Mucosa of descending colon (tissue), 3 donors: ENCODE measurements at regions not wholly inside any gene's neighbourhood (a gene's known extent, or its start where the extent isn't known, plus 50 kb on each side); places are given as distances from the start of the nearest gene placed in this dataset.
A peak's percentile ranks its signal among the peaks of the same experiment; 100 is the strongest.

Experiments used
- ATAC-seq: fragments of 200-7000 bp; cut with Tn5 transposase; one replicate; pipeline ENCODE4 v1.9.1; 2020; ENCODE audit warnings: mild to moderate bottlenecking, moderate library complexity
- DNase-seq, 3 donors: peaks; one replicate each; pipeline ENCODE4 v3.0.0-alpha.2; 2020
- H3K36me3 ChIP-seq: fragments of 200-600 bp; one replicate; pipeline ENCODE4 v1.8.0; 2021; ENCODE audit warnings: low read depth, mild to moderate bottlenecking
- H3K4me1 ChIP-seq: fragments of 200-600 bp; one replicate; pipeline ENCODE4 v1.8.0; 2021; ENCODE audit warnings: low read depth, mild to moderate bottlenecking
- H3K4me3 ChIP-seq: fragments of 200-600 bp; one replicate; pipeline ENCODE4 v1.8.0; 2021; ENCODE audit warnings: mild to moderate bottlenecking
- H3K9me3 ChIP-seq: fragments of 200-600 bp; one replicate; pipeline ENCODE4 v1.8.0; 2021; ENCODE audit warnings: mild to moderate bottlenecking
- intact Hi-C, 2 donors: fragments of 100-400 bp; cut with DNase I in 1 of 2; cut with micrococcal nuclease in 1 of 2; formaldehyde crosslinking; loops; one replicate each; pipeline versions ENCODE4 v1.11.0 to v1.11.1; 2022; cut with DNase I, micrococcal nuclease
- TF ChIP-seq, protein P1 (sequence below): fragments of 200-600 bp; IDR thresholded peaks from one replicate; pipeline ENCODE4 v1.8.0; 2022; ENCODE audit warnings: antibody characterized with exemption, mild to moderate bottlenecking
- donor health status: DM: no; HTN: no; CAD: no; lungs with moderate emphysema.
- donor health status: DM: no; HTN: no; CAD: no.
- donor health status: DM: no; HTN: yes; CAD: no.

DNA sequence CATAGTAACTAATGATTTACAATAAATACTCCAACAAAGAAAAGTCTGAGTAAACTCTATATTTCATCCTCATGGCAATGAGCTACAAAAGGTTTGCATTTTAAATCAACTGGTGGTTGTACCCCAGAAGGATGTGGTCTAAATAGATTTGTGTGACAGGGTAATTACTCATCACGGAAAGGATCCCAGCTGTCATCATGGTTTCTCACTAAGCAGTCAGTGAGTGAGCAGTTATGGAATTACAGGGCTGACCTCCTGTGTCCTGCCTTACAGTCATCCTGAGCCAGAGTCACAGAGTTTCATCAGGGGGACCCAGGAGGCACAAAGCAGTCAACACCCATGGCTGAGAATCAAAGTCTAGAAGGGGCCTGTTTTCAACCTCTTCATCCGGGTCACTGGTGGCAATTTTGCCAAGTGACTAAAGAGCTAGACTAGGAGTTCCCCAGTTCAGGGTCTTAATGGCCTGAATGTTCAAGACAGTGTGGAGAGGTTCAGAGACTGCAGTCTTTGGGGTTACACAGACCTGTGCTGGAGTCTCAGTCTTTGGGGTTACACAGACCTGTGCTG lies 210.7 kb upstream of the SLC24A2 start:
- H3K4me1 ChIP-seq = no peaks in the 10 kb centered on the region
- ATAC-seq (peak; percentile 43), DNase-seq (no peak)
- TF ChIP-seq, protein P1, sequence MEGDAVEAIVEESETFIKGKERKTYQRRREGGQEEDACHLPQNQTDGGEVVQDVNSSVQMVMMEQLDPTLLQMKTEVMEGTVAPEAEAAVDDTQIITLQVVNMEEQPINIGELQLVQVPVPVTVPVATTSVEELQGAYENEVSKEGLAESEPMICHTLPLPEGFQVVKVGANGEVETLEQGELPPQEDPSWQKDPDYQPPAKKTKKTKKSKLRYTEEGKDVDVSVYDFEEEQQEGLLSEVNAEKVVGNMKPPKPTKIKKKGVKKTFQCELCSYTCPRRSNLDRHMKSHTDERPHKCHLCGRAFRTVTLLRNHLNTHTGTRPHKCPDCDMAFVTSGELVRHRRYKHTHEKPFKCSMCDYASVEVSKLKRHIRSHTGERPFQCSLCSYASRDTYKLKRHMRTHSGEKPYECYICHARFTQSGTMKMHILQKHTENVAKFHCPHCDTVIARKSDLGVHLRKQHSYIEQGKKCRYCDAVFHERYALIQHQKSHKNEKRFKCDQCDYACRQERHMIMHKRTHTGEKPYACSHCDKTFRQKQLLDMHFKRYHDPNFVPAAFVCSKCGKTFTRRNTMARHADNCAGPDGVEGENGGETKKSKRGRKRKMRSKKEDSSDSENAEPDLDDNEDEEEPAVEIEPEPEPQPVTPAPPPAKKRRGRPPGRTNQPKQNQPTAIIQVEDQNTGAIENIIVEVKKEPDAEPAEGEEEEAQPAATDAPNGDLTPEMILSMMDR = no peak
- no peaks in the 10 kb centered on the region for H3K9me3 ChIP-seq
- intact Hi-C loops = no loop called here
- no peaks in the 10 kb centered on the region for H3K36me3 ChIP-seq
- no peak overlapping the region for H3K4me3 ChIP-seq

DNA sequence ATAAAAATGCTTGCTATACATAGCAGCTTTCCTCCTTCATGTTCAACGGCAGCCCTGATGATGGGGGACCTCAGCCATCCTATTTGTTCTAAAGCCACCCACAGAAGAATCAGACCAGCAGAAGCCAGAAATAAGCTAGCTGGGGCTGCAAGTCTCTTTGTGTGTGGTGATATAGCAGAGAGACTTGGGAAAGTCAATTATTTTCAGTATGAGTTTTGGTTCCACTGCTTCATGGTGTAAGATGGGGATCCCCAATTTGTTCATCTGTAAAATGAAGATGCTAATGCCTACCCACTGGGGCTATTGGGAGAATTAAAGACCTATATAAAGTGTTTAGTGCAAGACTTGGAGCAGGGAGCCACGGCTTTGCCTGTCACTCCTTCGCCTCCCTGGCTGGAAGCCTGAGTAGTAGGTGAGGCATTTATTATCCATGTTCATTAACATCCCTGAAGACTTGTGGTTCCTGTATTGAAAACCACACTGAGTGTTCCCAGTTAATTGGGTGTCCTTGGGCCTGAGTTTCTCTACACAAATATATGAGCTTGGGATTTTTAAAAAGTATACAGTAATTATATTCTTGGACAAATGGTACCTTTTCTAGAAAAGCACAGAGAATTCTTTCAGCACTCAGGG lies 210.1 kb upstream of the SLC24A2 start:
- H3K4me1 ChIP-seq = no peaks in the 10 kb centered on the region
- intact Hi-C loops = no loop called here
- no peak overlapping the region for H3K4me3 ChIP-seq
- TF ChIP-seq, protein P1 = no peak
- no peaks in the 10 kb centered on the region for H3K9me3 ChIP-seq
- ATAC-seq (no peak), DNase-seq (no peak)
- no peaks in the 10 kb centered on the region for H3K36me3 ChIP-seq

DNA sequence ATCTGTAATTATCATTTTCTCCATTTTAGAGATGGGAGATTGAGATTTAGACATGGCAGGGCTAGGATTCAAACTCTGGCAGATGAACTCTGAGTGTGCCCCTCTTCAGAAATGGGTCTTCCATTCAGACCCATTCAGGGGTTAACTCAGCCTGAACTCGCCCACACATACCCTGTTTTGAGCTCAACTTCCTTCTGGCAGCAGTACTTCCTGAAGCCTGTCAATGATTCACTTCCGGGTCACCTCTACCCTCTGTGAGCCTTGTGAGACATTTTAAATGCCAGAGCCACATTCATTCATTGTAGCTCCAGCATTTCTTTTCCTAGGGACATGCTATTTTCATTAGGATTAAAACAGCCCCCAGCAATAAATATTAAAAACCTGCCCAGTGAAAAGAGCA lies 209.3 kb upstream of the SLC24A2 start:
- H3K4me1 ChIP-seq = no peaks in the 10 kb centered on the region
- TF ChIP-seq, protein P1 = no peak
- DNase-seq (no peak), ATAC-seq (peak; percentile 34)
- intact Hi-C loops = no loop called here
- H3K36me3 ChIP-seq = no peaks in the 10 kb centered on the region
- H3K9me3 ChIP-seq = no peaks in the 10 kb centered on the region
- H3K4me3 ChIP-seq = no peak overlapping the region

DNA sequence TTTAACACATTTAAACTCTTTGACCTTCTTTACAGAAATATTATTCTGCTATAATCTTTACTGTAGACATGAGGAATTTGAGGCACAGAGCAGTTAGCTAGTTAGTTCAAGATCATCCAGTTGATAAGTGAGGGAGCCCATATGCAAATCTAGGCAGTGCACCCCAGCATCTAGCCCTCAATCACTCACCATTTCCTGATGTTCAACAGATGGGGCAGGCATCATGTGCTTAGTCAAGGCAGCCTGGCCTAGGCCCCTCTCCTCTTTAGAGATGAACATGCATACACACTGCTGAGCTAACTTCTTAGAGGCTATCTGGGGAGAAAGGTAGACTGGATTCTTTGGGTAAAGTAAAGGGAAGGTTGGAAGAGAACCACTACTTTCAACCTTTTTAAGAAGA lies 206.8 kb upstream of the SLC24A2 start:
- H3K4me3 ChIP-seq = no peak overlapping the region
- no peaks in the 10 kb centered on the region for H3K9me3 ChIP-seq
- intact Hi-C loops = no loop called here
- DNase-seq (no peak), ATAC-seq (no peak)
- no peaks in the 10 kb centered on the region for H3K36me3 ChIP-seq
- no peaks in the 10 kb centered on the region for H3K4me1 ChIP-seq
- TF ChIP-seq, protein P1 = no peak

DNA sequence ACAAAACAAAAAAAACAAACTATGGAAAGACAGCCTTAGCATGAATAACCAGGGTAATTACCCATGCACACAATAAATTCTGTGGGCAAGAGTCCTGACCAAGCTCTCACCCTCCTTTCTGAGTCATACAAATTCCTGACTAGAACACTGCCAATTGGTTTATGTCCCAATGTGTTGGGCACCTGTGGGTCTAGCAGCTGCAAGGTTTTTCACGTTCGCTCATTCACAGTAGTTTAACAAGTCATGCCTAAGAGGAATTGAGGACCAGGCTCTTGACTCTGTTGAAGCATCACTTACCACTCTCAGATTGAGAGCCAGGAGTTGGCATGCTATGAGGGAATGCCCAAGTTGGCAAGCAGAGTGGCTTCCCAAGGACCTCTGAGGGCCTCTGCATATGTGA lies 205.5 kb upstream of the SLC24A2 start:
- no peaks in the 10 kb centered on the region for H3K4me1 ChIP-seq
- no peaks in the 10 kb centered on the region for H3K9me3 ChIP-seq
- no peak overlapping the region for H3K4me3 ChIP-seq
- intact Hi-C loops = no loop called here
- no peaks in the 10 kb centered on the region for H3K36me3 ChIP-seq
- TF ChIP-seq, protein P1 = no peak
- ATAC-seq (no peak), DNase-seq (no peak)
